Endothelial cell of umbilical vein (primary cell): ENCODE measurements at regions not wholly inside any gene's neighbourhood (a gene's known extent, or its start where the extent isn't known, plus 50 kb on each side); places are given as distances from the start of the nearest gene placed in this dataset.
"Not testable (repeated sequence)": the region's sequence is repeated elsewhere in the genome, so short reads cannot be mapped to it uniquely, and the experiment has no call there.

ENCODE experiments used
- BruUV-seq: library from RNA; stranded (reverse); fragments of 400-500 nt; replicated peaks from 2 replicates; lab custom pipeline; 2021; lab: Mats Ljungman, UMichigan
- CTCF ChIA-PET: fragments of 300-600, 350-600 bp; sonication (Branson Sonifier 250); formaldehyde crosslinking; loops from one replicate; lab custom pipeline; 2021; ENCODE audit warnings: antibody characterized with exemption, inconsistent platforms; lab: Charles Lee
- POLR2A ChIA-PET: fragments of 300-600, 350-600 bp; sonication (Branson Sonifier 250); formaldehyde crosslinking; loops from one replicate; lab custom pipeline; 2021; ENCODE audit warnings: antibody characterized with exemption, inconsistent platforms; lab: Charles Lee
- DNase-seq: peaks from one replicate; pipeline ENCODE4 v3.0.0-alpha.2; 2011; ENCODE audit warnings: low read depth, low spot score
- FAIRE-seq: peaks from 2 replicates; lab custom pipeline; 2011; peaks lifted over from hg19 to GRCh38; lab: Jason Lieb, UNC
- H2AFZ ChIP-seq: 2 replicates; pipeline ENCODE4 v1.6.0; 2012; ENCODE audit warnings: low read depth, low read length, control low read depth, inconsistent platforms
- H3K27ac ChIP-seq: 2 replicates; pipeline ENCODE4 v1.5.1; 2011; ENCODE audit warnings: low read depth, mild to moderate bottlenecking, control low read depth, low read length, moderate library complexity; ENCODE audit not compliant: insufficient read depth
- H3K27me3 ChIP-seq, 2 experiments: 2 replicates each; pipeline versions ENCODE4 v1.6.0 to v1.6.1; 2011; ENCODE audit warnings: low read length in 2 of 2, mixed read lengths in 1 of 2; ENCODE audit not compliant: control insufficient read depth in 2 of 2, insufficient read depth in 2 of 2
- H3K36me3 ChIP-seq, 2 experiments: 2 replicates in 1 of 2; 3 replicates in 1 of 2; pipeline ENCODE4 v1.5.1; 2011; ENCODE audit warnings: low read length in 2 of 2, mild to moderate bottlenecking in 1 of 2, moderate library complexity in 1 of 2; ENCODE audit not compliant: control insufficient read depth in 2 of 2, insufficient read depth in 2 of 2; ENCODE audit errors: extremely low read depth in 1 of 2
- H3K4me1 ChIP-seq: 3 replicates; pipeline ENCODE4 v1.5.1; 2011; ENCODE audit warnings: mild to moderate bottlenecking, low read length; ENCODE audit not compliant: control insufficient read depth, insufficient read depth; ENCODE audit errors: extremely low read depth
- H3K4me2 ChIP-seq: 2 replicates; pipeline ENCODE4 v1.6.1; 2011; ENCODE audit warnings: low read length, control low read depth, mixed read lengths; ENCODE audit not compliant: insufficient read depth
- H3K4me3 ChIP-seq, 3 experiments: fragments of 200-600 bp in 1 of 3; sonication (generic), shearing (Covaris generic) in 1 of 3; replicated peaks in 1 of 3; 2 replicates each; pipeline ENCODE4 v1.5.1; 2011 to 2016; ENCODE audit warnings: control low read depth in 3 of 3, low read length in 3 of 3, mild to moderate bottlenecking in 2 of 3, inconsistent platforms in 1 of 3, low read depth in 1 of 3, moderate library complexity in 1 of 3; ENCODE audit not compliant: insufficient read depth in 1 of 3
- H3K79me2 ChIP-seq: 2 replicates; pipeline ENCODE4 v1.6.0; 2012; ENCODE audit warnings: low read length, inconsistent platforms; ENCODE audit not compliant: control insufficient read depth, insufficient read depth
- H3K9ac ChIP-seq: replicated peaks from 2 replicates; pipeline ENCODE3; 2011; ENCODE audit warnings: low read length, control low read depth; ENCODE audit not compliant: insufficient read depth; ENCODE audit errors: extremely low read depth
- H3K9me1 ChIP-seq: replicated peaks from 3 replicates; pipeline ENCODE4 v1.6.0; 2011; ENCODE audit warnings: mild to moderate bottlenecking, low read length; ENCODE audit not compliant: control insufficient read depth, insufficient read depth; ENCODE audit errors: extremely low read depth
- H3K9me3 ChIP-seq: replicated peaks from 2 replicates; pipeline ENCODE4 v1.5.1; 2012; ENCODE audit warnings: low read length, inconsistent platforms; ENCODE audit not compliant: control insufficient read depth, insufficient read depth
- H4K20me1 ChIP-seq: replicated peaks from 2 replicates; pipeline ENCODE3; 2011; ENCODE audit warnings: mild to moderate bottlenecking, low read length; ENCODE audit not compliant: control insufficient read depth, insufficient read depth; ENCODE audit errors: extremely low read depth
- CTCF ChIP-seq, 2 donors: IDR thresholded peaks; 1 replicate in 1 of 2; 2 replicates in 1 of 2; pipeline ENCODE4 v1.5.1; 2011; ENCODE audit warnings: low read length in 2 of 2, mild to moderate bottlenecking in 2 of 2, moderate library complexity in 2 of 2, control low read depth in 1 of 2, inconsistent platforms in 1 of 2, low read depth in 1 of 2; ENCODE audit not compliant: insufficient read depth in 1 of 2; ENCODE audit errors: extremely low read depth in 1 of 2
- EZH2 ChIP-seq: IDR thresholded peaks from 2 replicates; pipeline ENCODE4 v1.6.1; 2012; ENCODE audit warnings: borderline replicate concordance, low read depth, mild to moderate bottlenecking, moderate library complexity, low read length, inconsistent platforms; ENCODE audit not compliant: severe bottlenecking
- FOS ChIP-seq: IDR thresholded peaks from 2 replicates; pipeline ENCODE4 v1.6.1; 2011; ENCODE audit warnings: mild to moderate bottlenecking, low read length, moderate library complexity, borderline replicate concordance; ENCODE audit not compliant: insufficient read depth
- GATA2 ChIP-seq: IDR thresholded peaks from 2 replicates; pipeline ENCODE4 v1.7.0; 2011; ENCODE audit warnings: low read depth, mild to moderate bottlenecking, moderate library complexity, mixed read lengths, low read length; ENCODE audit not compliant: insufficient read length, insufficient read depth
- JUN ChIP-seq: IDR thresholded peaks from 2 replicates; pipeline ENCODE4 v1.6.1; 2011; ENCODE audit warnings: borderline replicate concordance, low read depth; ENCODE audit not compliant: insufficient read length, insufficient read depth
- MYC ChIP-seq: IDR thresholded peaks from one replicate; pipeline ENCODE4 v1.6.1; 2011; ENCODE audit warnings: mild to moderate bottlenecking, low read depth, low read length
- POLR2A ChIP-seq: IDR thresholded peaks from 2 replicates; pipeline ENCODE4 v1.6.1; 2012; ENCODE audit warnings: low read depth, mild to moderate bottlenecking, control low read depth, low read length
- POLR2AphosphoS5 ChIP-seq: IDR thresholded peaks from 2 replicates; pipeline ENCODE4 v1.6.1; 2012; ENCODE audit warnings: low read depth, mild to moderate bottlenecking, control low read depth, low read length, moderate library complexity; ENCODE audit not compliant: insufficient read depth
- dilution Hi-C: fragments of 300-500 bp; cut with MboI; formaldehyde crosslinking; loops from one replicate; pipeline ENCODE4 v1.15.0; 2019; ENCODE audit warnings: low sequenced_read_pairs; ENCODE audit not compliant: extremely low pct_ligation_motif_present
- intact Hi-C: fragments of 100-400 bp; cut with micrococcal nuclease; formaldehyde crosslinking; loops from one replicate; pipeline ENCODE4 v1.10.0; 2022
- TF ChIP-seq, protein P1 (sequence below): IDR thresholded peaks from 2 replicates; pipeline ENCODE4 v1.6.1; 2011; ENCODE audit not compliant: insufficient read depth, insufficient read length

- ChIA-PET CTCF (no interaction called here), POLR2A (no interaction called here)
- Histone ChIP-seq H3K4me1 (no peaks in the 10 kb centered on the region), H4K20me1 (no peaks in the 10 kb centered on the region), H3K79me2 (no peaks in the 10 kb centered on the region), H3K36me3 (no peaks in the 10 kb centered on the region), H3K9me1 (no peaks in the 10 kb centered on the region), H2AFZ (no peak overlapping the region), H3K9me3 (no peaks in the 10 kb centered on the region), H3K27me3 (no peaks in the 10 kb centered on the region), H3K4me2 (no peak overlapping the region), H3K9ac (no peak overlapping the region), H3K27ac (no peak overlapping the region), H3K4me3 (no peak overlapping the region)
- intact Hi-C loops: no loop called here
- dilution Hi-C loops: no loop called here
- BruUV-seq: no TSS peak
- no peak for FAIRE-seq
- no peak for DNase-seq
- no peak for TF ChIP-seq MYC
- no peak for TF ChIP-seq FOS
- no peak for TF ChIP-seq GATA2
- TF ChIP-seq EZH2: no peak
- no peak for TF ChIP-seq JUN
- TF ChIP-seq POLR2A: no peak
- TF ChIP-seq POLR2AphosphoS5: no peak
- no peak for TF ChIP-seq CTCF (IDR thresholded peaks at IDR 0.05; ENCODE audit: extremely low read depth in 1 of 2, insufficient read depth in 1 of 2, low read depth in 1 of 2, low read length in 2 of 2)
- TF ChIP-seq, protein P1, sequence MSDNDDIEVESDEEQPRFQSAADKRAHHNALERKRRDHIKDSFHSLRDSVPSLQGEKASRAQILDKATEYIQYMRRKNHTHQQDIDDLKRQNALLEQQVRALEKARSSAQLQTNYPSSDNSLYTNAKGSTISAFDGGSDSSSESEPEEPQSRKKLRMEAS: no peak
Measured at GRCh38 chr3:166263460-166263859, 426.2 kb upstream of the BCHE start.

DNA sequence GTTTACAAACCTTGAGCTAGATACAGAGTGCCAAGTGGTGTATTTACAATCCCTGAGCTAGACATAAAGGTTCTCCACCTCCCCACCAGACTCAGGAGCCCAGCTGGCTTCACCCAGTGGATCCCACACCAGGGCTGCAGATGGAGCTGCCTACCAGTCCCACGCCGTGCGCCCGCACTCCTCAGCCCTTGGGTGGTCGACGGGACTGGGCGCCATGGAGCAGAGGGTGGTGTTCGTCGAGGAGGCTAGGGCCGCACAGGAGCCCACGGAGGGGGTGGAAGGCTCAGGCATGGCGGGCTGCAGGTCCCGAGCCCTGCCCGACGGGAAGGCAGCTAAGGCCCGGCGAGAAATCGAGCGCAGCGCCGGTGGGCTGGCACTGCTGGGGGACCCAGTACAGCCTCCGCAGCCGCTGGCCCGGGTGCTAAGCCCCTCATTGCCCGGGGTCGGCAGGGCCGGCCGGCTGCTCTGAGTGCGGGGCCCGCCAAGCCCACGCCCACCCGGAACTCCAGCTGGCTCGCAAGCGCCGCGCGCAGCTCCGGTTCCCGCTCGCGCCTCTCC lies 421.1 kb upstream of the BCHE start:
- DNase-seq, H2AFZ ChIP-seq, H3K9ac ChIP-seq, intact Hi-C loops, POLR2A ChIA-PET, H3K4me3 ChIP-seq, H3K36me3 ChIP-seq, FAIRE-seq, H3K4me1 ChIP-seq, dilution Hi-C loops, CTCF ChIA-PET, H3K9me3 ChIP-seq, H4K20me1 ChIP-seq, H3K27ac ChIP-seq, H3K9me1 ChIP-seq, H3K79me2 ChIP-seq, BruUV-seq, H3K27me3 ChIP-seq, H3K4me2 ChIP-seq: not testable (repeated sequence)
